ENCODE measurements at regions not wholly inside any gene's neighbourhood (a gene's known extent, or its start where the extent isn't known, plus 50 kb on each side); places are given as distances from the start of the nearest gene placed in this dataset.

- TF ChIP-seq REST (IDR thresholded peaks at IDR 0.05; ENCODE audit: low read depth) (no peak), MAX (IDR thresholded peaks at IDR 0.05) (no peak), CEBPB (IDR thresholded peaks at IDR 0.05) (no peak), EP300 (IDR thresholded peaks at IDR 0.05; ENCODE audit: borderline replicate concordance) (no peak), TAF1 (IDR thresholded peaks at IDR 0.05; ENCODE audit: low read depth) (no peak), FOXM1 (IDR thresholded peaks at IDR 0.05; ENCODE audit: borderline replicate concordance, low read depth) (no peak)
These were observed 225.7 kb downstream of the DPH6 start for GRCh38 chr15:35320158-35320780.

Measured in Ishikawa (cell line).